ENCODE measurements at regions not wholly inside any gene's neighbourhood (a gene's known extent, or its start where the extent isn't known, plus 50 kb on each side); places are given as distances from the start of the nearest gene placed in this dataset.

DNA sequence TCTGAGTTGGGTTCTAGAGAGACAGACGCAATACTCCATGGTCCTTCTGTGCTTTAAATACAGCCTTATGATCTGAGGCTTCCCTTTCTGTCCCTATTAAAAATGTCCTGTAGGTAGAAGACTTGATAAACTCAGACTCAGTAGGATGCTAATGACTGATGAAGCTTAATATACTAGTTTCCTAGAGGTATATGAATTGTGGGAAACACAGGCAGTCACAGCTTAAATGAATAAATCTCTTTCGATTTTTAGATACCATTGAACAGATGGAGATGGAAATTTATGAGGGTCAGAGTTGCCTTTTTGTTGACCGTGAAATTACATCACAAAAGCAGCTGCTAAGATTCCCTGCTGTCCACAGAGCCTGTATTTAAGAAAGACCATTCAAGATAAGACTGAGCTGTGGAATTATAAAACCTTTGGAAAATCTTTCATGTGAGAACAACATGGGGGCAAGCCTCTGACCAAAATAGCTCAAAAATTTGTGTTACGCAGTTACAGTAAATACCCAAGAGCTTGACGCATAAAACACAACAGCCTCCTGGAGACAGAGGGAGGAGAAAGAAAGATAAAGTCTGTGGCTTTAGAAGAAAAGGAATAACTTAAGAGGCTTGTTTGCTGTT, 172.3 kb downstream of the AASDHPPT start:
- FAIRE-seq: no peak
- H3K27ac ChIP-seq (ENCODE audit: insufficient read depth, low read depth, low read length): no peak overlapping the region

DNA sequence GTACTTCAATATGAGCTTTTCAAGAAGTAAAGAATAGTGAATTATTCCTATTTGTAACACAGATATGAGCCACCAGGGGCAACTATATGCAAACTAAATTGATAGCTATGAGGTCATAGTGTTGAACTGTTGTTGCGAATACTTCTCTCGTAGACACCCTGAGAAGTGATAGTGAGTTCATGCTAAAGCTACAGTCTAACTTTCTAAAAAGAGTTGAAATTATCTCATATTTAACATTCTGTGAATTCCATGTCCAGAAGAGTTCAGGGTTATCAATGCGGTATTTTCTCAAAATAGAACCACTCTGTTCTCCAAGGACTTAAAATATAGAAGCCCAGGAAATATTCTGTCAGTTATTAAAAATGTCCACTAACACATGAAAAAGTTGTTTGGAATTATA, 185.4 kb downstream of the AASDHPPT start:
- Histone ChIP-seq H3K27me3 (ENCODE audit: control insufficient read depth in 2 of 2, insufficient read depth in 2 of 2, low read length in 2 of 2) (no peaks in the 10 kb centered on the region), H3K36me3 (ENCODE audit: control insufficient read depth in 2 of 2, extremely low read depth in 1 of 2, insufficient read depth in 2 of 2, low read length in 2 of 2) (no peaks in the 10 kb centered on the region), H3K9ac (replicated peaks; ENCODE audit: extremely low read depth, insufficient read depth, low read length) (no peak overlapping the region), H2AFZ (ENCODE audit: low read depth, low read length) (no peak overlapping the region), H3K4me3 (replicated peaks in 1 of 3; ENCODE audit: insufficient read depth in 1 of 3, low read depth in 1 of 3, low read length in 3 of 3) (no peak overlapping the region), H3K4me2 (ENCODE audit: insufficient read depth, low read length) (no peak overlapping the region), H3K9me1 (replicated peaks; ENCODE audit: control insufficient read depth, extremely low read depth, insufficient read depth, low read length) (no peaks in the 10 kb centered on the region), H3K4me1 (ENCODE audit: control insufficient read depth, extremely low read depth, insufficient read depth, low read length) (no peaks in the 10 kb centered on the region), H3K27ac (ENCODE audit: insufficient read depth, low read depth, low read length) (no peak overlapping the region), H3K9me3 (replicated peaks; ENCODE audit: control insufficient read depth, insufficient read depth, low read length) (peaks cover 2% of the 10 kb centered on the region), H4K20me1 (replicated peaks; ENCODE audit: control insufficient read depth, extremely low read depth, insufficient read depth, low read length) (no peaks in the 10 kb centered on the region), H3K79me2 (ENCODE audit: control insufficient read depth, insufficient read depth, low read length) (no peaks in the 10 kb centered on the region)
- DNase-seq (ENCODE audit: low read depth, low spot score) (no peak), FAIRE-seq (no peak)
- ChIA-PET CTCF (no interaction called here), POLR2A (no interaction called here)
- no TSS peak for BruUV-seq (replicated peaks)
- dilution Hi-C loops (cut with MboI; ENCODE audit: extremely low pct_ligation_motif_present, low sequenced_read_pairs): no loop called here
- intact Hi-C loops (cut with micrococcal nuclease): no loop called here
- TF ChIP-seq GATA2 (IDR thresholded peaks at IDR 0.05; ENCODE audit: insufficient read depth, insufficient read length, low read depth, low read length): no peak
- no peak for TF ChIP-seq MYC (IDR thresholded peaks at IDR 0.05; ENCODE audit: low read depth, low read length)
- TF ChIP-seq, protein P1, sequence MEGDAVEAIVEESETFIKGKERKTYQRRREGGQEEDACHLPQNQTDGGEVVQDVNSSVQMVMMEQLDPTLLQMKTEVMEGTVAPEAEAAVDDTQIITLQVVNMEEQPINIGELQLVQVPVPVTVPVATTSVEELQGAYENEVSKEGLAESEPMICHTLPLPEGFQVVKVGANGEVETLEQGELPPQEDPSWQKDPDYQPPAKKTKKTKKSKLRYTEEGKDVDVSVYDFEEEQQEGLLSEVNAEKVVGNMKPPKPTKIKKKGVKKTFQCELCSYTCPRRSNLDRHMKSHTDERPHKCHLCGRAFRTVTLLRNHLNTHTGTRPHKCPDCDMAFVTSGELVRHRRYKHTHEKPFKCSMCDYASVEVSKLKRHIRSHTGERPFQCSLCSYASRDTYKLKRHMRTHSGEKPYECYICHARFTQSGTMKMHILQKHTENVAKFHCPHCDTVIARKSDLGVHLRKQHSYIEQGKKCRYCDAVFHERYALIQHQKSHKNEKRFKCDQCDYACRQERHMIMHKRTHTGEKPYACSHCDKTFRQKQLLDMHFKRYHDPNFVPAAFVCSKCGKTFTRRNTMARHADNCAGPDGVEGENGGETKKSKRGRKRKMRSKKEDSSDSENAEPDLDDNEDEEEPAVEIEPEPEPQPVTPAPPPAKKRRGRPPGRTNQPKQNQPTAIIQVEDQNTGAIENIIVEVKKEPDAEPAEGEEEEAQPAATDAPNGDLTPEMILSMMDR (IDR thresholded peaks at IDR 0.05; ENCODE audit: extremely low read depth in 1 of 2, insufficient read depth in 1 of 2, low read depth in 1 of 2, low read length in 2 of 2): no peak
- no peak for TF ChIP-seq JUN (IDR thresholded peaks at IDR 0.05; ENCODE audit: borderline replicate concordance, insufficient read depth, insufficient read length, low read depth)
- TF ChIP-seq, protein P2, sequence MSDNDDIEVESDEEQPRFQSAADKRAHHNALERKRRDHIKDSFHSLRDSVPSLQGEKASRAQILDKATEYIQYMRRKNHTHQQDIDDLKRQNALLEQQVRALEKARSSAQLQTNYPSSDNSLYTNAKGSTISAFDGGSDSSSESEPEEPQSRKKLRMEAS (IDR thresholded peaks at IDR 0.05; ENCODE audit: insufficient read depth, insufficient read length): no peak
- TF ChIP-seq EZH2 (IDR thresholded peaks at IDR 0.05; ENCODE audit: borderline replicate concordance, low read depth, low read length, severe bottlenecking): no peak
- TF ChIP-seq FOS (IDR thresholded peaks at IDR 0.05; ENCODE audit: borderline replicate concordance, insufficient read depth, low read length): no peak
- no peak for TF ChIP-seq POLR2A (IDR thresholded peaks at IDR 0.05; ENCODE audit: low read depth, low read length)
- no peak for TF ChIP-seq POLR2AphosphoS5 (IDR thresholded peaks at IDR 0.05; ENCODE audit: insufficient read depth, low read depth, low read length)

More for the DNA sequence above, 172.3 kb downstream of the AASDHPPT start:
- H3K9ac ChIP-seq (replicated peaks; ENCODE audit: extremely low read depth, insufficient read depth, low read length): no peak overlapping the region
- H3K27me3 ChIP-seq (ENCODE audit: control insufficient read depth in 2 of 2, insufficient read depth in 2 of 2, low read length in 2 of 2): no peaks in the 10 kb centered on the region
- no TSS peak for BruUV-seq (replicated peaks)
- H3K9me1 ChIP-seq (replicated peaks; ENCODE audit: control insufficient read depth, extremely low read depth, insufficient read depth, low read length): no peaks in the 10 kb centered on the region
- H3K4me3 ChIP-seq (replicated peaks in 1 of 3; ENCODE audit: insufficient read depth in 1 of 3, low read depth in 1 of 3, low read length in 3 of 3): no peak overlapping the region
- H3K79me2 ChIP-seq (ENCODE audit: control insufficient read depth, insufficient read depth, low read length): no peaks in the 10 kb centered on the region
- TF ChIP-seq GATA2 (IDR thresholded peaks at IDR 0.05; ENCODE audit: insufficient read depth, insufficient read length, low read depth, low read length): no peak
- H3K4me1 ChIP-seq (ENCODE audit: control insufficient read depth, extremely low read depth, insufficient read depth, low read length): no peaks in the 10 kb centered on the region
- POLR2A ChIA-PET: no interaction called here
- intact Hi-C loops (cut with micrococcal nuclease): no loop called here
- H3K9me3 ChIP-seq (replicated peaks; ENCODE audit: control insufficient read depth, insufficient read depth, low read length): peaks cover 1% of the 10 kb centered on the region
- CTCF ChIA-PET: no interaction called here
- H3K4me2 ChIP-seq (ENCODE audit: insufficient read depth, low read length): no peak overlapping the region
- dilution Hi-C loops (cut with MboI; ENCODE audit: extremely low pct_ligation_motif_present, low sequenced_read_pairs): no loop called here
- H4K20me1 ChIP-seq (replicated peaks; ENCODE audit: control insufficient read depth, extremely low read depth, insufficient read depth, low read length): no peaks in the 10 kb centered on the region
- H2AFZ ChIP-seq (ENCODE audit: low read depth, low read length): no peak overlapping the region
- DNase-seq (ENCODE audit: low read depth, low spot score): no peak
- no peaks in the 10 kb centered on the region for H3K36me3 ChIP-seq (ENCODE audit: control insufficient read depth in 2 of 2, extremely low read depth in 1 of 2, insufficient read depth in 2 of 2, low read length in 2 of 2)

Measured in endothelial cell of umbilical vein (primary cell).